HG03097 (cell line): ENCODE measurements at regions not wholly inside any gene's neighbourhood (a gene's known extent, or its start where the extent isn't known, plus 50 kb on each side); places are given as distances from the start of the nearest gene placed in this dataset.

Experiments
- ATAC-seq: cut with Tn5 transposase; IDR thresholded peaks from one replicate; pipeline ENCODE4 v1.9.1; 2021; ENCODE audit not compliant: unreplicated experiment, low FRiP score

DNA sequence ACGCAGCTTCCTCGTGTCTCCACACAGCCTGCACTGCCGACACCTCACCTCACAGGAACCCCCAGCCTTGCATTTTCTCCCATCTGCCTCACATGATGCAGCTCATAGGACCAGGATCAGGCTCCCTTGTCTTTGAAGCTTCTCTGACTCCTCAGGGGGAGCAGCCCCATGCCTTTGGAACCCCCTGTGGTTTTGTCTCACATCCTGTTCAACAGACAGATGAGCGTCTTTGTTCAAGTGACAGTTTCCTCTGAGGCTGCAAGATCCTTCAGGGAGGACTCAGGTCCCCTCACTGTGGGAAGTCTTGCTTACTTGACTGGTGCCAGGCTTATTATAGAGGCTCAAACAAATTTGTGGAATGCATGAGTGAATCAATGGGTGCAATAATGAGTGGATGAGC lies 667.1 kb downstream of the INHBA start:
- no peak for ATAC-seq

DNA sequence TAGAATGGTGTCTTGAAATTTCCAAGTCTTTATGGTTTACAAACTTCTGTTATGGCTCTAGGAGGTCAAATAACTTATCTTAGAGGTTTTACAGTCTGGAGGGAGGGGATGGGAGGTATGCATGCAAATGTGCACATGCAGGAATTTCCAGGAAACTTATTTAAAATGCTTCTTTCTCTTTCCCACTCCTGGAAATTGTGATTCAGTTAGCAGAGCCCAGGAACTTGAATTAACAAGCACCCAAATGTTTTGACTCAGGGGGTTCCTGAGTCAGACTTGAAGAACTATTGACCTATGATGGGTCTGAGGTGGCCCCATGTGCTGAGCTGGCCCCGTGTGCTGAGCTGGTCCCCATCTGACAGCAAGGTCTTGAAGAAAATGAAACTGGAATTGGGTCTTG lies 669.4 kb downstream of the INHBA start:
- ATAC-seq, result no peak

DNA sequence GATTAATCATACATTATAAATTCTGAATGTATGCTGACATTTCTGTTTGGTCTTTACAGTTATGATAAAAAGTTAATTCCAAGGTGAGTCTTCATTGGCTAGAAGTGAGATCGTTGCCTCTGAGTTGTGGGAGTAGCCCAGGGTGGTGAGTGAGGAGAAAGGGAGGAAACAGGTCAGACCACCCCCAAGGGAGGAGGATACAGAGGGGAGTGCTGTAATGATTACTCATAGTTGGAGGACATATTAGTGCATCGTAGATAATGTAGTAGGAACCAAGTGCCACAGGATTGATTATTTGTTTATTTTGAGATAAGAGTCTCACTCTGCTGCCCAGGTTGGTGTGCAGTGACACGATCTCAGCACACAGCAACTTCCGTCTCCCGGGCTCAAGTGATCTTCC lies 672.2 kb downstream of the INHBA start:
- no peak for ATAC-seq

DNA sequence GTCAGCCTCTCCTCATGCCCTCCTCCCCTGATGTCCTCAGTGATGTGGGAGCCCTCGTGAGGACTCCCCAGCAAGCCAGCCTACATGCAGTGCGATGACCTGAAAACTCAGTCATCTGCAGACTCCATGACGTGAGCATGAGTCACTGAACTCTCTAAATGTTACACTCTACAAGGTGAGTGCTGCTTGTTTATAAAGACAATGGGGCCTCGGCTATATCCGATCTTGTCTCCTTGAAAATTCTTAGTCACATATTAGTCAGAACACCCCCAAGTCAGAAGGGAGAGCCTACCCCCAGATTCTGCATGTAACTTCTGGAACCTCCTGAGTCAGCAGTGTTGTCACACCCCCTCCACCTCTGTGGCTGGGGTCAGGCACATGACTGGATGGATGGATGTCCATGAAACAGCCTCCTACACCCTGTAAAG lies 673.8 kb downstream of the INHBA start:
- no peak for ATAC-seq

DNA sequence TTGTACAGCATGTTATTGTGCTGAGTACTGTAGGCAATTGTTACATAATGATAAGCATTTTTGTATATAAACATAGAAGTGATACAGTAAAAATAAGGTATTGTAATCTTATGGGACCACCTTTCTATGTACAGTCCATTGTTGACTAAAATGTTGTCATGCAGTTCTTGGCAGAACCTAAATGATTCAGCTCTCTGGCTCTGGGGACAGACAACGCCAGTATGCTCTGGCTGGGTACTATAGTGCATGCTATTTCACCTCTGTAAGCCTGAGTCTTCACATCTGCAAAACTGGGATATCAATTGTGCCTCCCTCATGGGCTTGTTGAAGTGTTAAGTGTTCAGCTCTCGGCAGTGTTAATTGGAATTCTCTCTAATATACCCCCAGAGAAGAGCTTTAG lies 674.3 kb downstream of the INHBA start:
- ATAC-seq, result no peak

DNA sequence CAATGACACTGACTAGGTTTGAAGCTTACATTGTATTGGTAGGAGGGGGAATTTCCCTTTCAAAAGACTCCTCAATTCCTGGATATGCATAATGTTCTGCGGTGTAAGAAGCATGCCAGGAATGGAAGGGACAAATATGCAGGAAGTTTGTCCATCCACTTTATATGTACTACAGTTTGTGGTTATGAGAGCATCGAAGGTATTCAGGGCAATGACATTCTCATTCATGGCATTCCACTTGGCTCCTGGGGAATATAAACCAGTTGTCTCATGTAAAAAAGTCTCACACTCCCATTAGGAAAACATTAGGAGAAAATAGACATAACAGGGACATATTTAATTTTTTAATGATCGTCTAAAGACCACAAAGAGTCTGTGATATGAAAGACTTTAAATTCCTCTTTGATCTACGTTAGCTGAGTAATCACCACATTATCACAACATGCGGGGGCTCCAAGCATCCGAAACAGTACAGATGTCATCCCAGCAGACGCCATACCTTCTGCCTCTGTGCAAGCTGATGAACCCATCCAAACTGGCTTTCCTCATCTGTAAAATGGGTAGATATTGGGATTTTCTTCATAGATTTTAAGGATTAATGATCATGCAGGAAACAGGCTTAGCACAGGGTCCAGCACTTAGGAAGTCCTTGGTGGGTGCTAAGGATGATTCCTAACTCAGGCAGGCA lies 675.3 kb downstream of the INHBA start:
- no peak for ATAC-seq

DNA sequence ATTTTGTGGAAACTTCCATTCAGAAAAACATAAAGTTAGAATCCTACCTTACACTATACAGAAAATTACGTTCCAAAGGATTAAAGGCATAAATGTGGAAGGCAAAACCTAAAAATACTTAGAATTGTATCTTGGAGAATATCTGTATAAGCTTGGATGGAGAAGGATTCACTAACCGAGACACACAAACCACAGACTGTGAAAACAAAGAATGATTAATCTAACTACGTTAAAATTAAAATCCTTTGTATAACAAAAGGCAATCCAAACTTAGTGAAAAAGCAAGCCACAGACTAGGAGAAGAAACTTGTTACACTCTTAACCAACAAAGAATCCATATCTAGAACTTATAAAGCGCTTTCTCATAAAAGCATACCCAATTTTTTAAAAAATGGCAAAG lies 678.8 kb downstream of the INHBA start:
- ATAC-seq, result no peak

DNA sequence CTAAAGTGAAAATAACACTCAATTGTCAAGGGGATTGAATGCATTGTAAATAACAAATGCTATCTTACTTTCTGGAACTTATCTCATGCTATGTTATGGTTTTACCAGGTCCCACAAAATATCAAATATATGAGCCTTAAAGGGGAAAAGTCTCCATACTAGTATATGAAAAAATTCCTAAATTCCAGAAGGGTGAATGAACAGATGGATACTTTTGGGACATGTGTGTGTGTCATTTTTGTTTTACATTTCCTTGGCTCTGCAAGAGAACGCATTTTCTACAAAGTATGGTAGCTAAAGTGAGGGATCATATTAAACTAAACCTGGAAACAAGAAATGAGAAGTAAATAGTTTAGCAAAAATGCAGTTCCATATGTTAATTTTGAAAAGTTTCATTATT lies 682.8 kb downstream of the INHBA start:
- no peak for ATAC-seq

DNA sequence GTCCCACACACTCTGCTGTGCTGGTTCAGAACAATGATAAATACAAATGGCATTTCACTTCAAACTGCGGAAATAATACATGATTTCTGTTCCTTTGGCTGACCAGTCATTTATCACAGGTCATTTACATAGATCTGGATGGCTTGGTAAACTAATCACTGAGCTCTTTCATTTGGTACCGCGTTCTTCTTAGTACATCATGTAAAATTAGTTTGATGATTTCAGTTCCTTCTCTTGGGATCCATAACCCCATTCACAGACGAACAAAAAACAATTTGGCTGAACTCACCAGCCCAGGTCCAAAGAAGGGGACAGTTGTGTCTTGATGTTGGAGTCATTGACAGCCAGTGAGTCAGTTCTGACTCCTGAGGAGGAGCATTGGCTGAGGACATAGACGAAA lies 689.8 kb downstream of the INHBA start:
- ATAC-seq, result no peak

DNA sequence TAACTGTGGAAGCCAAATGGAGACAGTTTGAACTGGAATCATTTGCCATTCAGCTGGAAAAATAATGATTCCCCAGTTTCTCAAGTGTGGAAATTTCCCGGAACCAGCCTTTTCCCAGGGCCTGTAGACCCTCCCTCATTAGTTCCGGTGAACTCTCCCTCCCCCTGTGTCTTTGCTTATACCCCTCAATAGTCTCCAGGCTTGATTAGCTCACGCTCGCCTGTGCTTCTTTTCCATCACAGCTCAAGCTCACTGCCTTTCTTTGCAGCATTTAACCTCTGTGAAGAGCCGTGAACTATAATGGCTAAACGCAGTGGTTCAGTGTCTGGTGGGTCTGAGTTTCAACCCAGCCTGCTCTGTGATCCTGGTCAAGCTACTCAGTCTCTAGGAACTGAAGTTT lies 690.8 kb downstream of the INHBA start:
- ATAC-seq, result no peak

DNA sequence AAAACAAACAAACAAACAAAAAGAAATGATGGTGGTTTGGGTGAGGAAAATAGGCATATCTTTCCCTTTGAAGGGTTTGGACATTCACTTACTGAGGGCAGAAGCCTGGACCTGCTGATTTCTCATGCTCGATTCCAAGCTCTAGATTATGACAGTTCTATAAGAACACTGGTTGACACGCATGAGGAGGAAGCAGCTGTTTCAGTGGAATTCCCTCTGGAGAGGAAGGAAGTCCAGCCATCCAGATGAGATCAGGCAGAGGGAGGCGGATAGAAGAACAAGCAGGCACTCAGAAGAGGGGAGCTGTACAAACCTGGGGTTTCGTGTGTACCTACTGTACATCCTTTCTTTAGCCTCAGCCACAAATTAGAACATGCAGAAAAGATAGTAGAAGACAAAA lies 691.9 kb downstream of the INHBA start:
- ATAC-seq, result no peak

DNA sequence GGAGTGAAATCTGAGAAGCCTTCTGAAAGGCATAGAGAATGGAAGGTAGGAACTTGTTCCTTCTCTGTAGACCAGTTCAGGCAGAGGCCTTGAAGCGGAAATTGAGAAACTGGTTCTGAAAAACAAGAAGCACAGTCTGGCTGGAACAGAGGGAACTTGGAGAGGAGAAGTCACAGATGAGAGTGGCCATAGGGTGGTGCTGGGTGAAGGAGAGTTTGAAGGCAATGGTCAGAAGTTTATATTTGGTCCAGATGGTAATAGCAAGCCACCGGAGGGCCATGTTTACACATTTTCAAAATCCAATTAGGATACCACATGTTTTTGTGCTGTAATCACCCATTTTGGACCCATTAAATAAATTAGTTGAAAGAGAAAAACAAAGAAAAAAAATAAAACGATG lies 692.5 kb downstream of the INHBA start:
- ATAC-seq, result no peak

DNA sequence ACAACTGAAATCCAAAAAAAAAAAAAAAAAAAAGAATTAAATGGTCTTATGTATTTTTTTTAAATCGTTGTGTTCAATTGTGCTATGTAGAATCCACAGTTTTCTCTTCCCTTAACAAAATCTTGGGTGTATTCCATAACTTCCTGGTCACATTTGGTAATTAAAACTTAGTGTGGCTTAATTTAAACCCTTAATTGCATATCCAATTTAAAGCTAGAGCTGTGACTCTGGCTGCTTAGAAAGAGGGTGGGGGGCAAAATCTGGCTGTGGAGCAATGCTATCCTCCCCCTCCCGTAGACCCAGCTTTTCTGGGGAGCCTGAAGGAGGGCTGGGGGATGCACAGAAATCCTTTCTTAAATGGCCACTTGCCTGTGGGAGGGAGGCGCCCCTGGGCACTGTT lies 695.1 kb downstream of the INHBA start:
- ATAC-seq, result no peak

DNA sequence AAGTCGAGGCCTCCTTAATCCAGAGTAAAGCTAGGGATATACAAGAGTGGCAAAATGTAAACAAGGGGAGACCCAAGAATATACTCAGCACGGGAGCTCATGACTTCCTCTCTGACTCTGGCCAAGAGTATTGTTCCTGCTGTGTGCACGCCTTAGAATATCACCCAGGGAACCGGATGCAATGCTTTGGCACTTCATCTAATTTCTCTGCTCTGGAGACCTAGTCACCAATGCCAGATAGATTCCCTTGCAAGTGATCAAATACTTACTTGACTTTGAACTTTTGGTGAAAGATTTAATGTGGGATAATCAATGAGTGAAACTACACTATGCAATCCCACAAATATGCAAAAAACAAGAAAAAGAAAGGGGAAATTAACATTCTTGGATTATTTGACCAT lies 695.5 kb downstream of the INHBA start:
- ATAC-seq, result no peak

DNA sequence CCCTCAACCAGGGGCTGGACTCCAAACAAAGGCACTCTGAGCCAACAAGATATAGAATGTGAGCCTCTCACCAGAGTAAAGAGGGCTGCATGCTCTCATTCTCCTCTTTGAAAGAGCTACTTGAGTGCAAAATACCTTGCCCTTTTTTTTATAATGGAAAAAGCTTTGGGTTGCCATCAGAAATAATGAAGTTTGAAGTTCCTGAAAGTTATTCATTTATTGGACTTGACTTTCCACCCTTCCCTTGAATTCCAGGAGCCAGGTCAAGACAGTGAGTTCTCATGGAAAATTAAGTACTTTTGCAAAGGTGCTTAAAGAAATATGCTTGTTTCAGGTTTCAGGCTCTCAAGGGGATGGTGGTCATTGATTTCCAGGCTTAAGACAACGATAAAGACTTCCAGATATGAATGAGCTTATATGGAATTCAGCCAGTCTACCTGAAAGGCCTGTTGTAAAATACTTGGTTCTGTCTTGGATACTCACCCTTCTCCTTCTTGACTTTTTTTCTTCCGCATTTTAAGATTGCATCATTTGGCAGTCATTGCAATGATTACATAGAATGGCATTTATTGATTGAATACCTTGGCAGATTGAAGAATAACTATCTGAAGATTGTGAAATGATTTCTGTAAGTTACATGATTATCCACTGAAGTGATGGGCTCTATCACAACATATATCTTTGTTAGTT lies 696.4 kb downstream of the INHBA start:
- no peak for ATAC-seq

DNA sequence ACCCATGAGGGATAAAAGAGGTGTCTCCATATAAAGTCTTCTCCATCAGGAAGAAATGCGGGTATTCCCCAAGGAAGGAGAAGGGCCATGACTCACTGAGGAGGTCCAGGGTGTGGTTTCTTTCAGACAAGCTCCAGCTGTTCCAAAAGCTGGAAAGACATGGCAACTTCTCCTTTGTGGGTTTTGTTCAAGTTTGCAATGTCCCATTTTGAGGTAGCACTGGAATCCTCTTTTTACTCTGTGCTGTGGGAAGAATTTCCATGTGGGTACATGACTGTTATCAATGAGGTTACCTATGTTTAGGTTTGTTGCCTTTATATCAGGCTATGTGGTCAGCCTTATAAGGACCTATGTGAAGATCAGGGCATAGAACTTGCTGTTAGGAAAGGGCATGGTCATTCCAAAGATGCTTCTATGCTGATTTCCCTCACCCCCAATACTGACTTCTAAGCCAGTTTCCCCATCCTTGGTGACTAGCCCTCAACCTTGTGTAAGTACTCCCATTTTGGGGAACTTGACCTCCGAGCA lies 697.5 kb downstream of the INHBA start:
- ATAC-seq, result no peak

DNA sequence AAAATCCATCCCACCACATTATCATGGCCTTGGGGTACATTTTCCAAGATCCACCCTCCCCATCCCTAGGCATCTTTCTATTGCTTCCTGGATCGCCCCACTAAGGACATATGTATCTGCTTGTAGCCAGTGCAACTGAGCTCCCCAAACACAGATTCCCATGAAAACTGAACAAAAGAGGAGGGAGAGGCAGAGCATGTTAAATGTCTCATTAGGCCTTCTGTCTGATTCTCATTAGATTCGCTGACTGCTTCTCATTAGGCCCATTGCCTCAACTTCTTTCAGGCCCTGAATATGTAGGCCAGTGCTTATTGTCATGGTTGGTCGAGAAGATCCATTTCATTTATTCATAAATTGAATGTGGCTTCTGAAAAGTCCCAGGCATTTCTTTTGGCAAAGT lies 698.9 kb downstream of the INHBA start:
- ATAC-seq, result no peak

DNA sequence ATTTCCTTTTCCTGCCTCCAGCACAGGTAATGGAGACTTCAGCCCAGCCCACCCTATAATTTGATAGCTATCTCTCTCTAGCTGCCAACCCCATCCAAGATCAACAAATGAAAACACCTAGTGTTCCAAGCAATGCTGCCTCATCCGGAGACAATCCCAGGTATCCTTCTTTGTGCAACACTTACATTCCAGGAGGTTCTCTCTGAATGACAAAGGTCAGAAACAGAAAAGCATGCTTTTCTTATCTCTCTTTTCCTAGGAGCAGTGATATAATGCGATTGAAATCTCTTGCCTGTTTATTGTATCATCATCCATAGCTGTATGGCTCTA lies 699.3 kb downstream of the INHBA start:
- ATAC-seq, result no peak

DNA sequence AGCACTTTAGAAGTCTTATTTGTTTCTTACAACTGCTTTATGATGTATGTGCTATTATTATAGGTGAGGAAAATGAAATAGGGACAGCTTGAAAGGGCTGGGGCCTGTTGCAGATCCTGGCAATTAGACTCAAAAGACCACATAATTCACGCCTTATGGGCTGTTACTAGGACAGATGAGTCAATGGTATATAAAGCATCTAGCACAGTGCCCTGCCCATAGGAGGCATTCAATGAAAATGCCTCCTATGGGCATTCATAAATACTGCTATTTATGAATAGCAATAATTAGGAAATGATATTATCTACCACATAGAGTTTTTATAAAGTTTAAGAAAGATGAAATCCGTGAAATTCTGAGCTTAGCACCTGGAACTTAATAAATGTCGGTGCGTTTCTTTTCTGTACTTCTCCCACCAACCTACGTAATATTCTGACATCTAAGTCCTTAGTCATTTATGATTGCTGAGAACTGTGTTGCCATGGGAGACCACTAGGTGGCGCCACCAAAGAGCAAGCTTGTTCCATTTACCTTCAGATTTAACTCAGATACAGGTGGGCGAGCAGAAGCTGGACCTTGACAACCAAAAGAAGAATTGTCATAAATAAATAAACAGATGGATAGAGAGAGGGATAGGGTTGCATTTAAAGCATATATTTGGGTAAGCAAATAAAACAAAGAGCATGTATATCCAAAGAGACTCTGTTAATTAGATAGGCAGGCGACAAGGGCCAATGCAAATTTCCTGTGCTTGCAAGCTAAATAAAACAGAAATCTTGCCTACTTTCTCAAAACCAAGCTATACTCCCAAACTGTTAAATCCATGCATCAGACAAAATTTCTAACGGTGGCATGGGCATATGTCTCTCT lies 699.9 kb downstream of the INHBA start:
- ATAC-seq, result no peak

DNA sequence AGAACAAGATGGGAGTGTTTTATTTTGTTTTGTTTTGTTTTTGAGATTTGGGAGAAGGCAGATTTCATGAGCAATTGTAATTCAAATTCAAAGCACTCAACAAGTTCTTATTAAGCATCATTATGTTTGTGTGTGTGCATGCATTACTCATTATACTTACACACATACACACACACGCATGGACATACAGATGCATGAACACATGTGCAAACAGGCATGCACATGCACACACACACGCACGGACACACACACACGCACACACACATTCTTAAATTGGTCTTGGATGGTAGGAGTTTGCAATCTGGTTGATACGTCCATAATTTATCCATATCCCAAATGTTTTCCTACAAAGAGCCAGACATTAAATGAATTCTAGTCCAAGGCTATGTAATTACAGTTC lies 702.8 kb downstream of the INHBA start:
- ATAC-seq, result no peak

DNA sequence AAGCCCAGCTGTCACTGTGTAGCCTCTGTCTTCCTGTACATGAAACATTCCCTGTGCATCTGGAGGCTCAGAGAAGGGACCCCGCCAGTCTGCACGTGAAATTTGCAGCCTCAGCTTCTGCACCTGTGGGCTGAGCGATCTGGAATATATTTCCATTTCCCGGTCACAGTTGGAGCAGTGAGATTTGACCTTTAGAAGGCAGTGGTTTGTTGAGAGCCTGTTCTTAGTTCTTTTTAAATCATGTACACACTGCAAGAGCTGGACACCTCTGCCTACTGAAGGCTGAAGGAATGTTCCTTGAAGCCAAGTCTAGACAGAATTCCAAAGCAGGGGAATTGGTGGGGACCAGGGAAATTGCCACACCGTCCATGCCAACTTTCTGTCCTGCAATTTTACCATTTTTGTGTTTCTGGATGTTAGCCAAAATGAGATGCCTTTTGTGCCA lies 706.6 kb downstream of the INHBA start:
- no peak for ATAC-seq
